ENCODE measurements at regions not wholly inside any gene's neighbourhood (a gene's known extent, or its start where the extent isn't known, plus 50 kb on each side); places are given as distances from the start of the nearest gene placed in this dataset.

GRCh38 chr11:19651653-19652052 is 61.0 kb upstream of the NAV2 start:
- Histone ChIP-seq H3K27ac (no peak overlapping the region), H3K9me2 (replicated peaks; ENCODE audit: insufficient read depth) (no peaks in the 10 kb centered on the region), H4K20me1 (ENCODE audit: insufficient read depth, poor library complexity, severe bottlenecking) (no peaks in the 10 kb centered on the region), H3K36me3 (replicated peaks; ENCODE audit: insufficient read depth, low read depth) (no peaks in the 10 kb centered on the region), H3K4me1 (ENCODE audit: insufficient read depth) (no peaks in the 10 kb centered on the region), H3K4me3 (no peak overlapping the region), H2AFZ (no peak overlapping the region), H3K4me2 (no peak overlapping the region), H3K79me2 (no peaks in the 10 kb centered on the region), H3K27me3 (no peaks in the 10 kb centered on the region), H3K9me3 (ENCODE audit: low read depth) (no peaks in the 10 kb centered on the region)
- TF ChIP-seq EZH2phosphoT487 (IDR thresholded peaks at IDR 0.05; ENCODE audit: low read depth, severe bottlenecking, unreplicated experiment) (no peak), EZH2 (IDR thresholded peaks at IDR 0.05; ENCODE audit: borderline replicate concordance) (no peak)
- TF ChIP-seq, protein P1, sequence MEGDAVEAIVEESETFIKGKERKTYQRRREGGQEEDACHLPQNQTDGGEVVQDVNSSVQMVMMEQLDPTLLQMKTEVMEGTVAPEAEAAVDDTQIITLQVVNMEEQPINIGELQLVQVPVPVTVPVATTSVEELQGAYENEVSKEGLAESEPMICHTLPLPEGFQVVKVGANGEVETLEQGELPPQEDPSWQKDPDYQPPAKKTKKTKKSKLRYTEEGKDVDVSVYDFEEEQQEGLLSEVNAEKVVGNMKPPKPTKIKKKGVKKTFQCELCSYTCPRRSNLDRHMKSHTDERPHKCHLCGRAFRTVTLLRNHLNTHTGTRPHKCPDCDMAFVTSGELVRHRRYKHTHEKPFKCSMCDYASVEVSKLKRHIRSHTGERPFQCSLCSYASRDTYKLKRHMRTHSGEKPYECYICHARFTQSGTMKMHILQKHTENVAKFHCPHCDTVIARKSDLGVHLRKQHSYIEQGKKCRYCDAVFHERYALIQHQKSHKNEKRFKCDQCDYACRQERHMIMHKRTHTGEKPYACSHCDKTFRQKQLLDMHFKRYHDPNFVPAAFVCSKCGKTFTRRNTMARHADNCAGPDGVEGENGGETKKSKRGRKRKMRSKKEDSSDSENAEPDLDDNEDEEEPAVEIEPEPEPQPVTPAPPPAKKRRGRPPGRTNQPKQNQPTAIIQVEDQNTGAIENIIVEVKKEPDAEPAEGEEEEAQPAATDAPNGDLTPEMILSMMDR (IDR thresholded peaks at IDR 0.05; ENCODE audit: poor library complexity): no peak
- 84% methylated on average over 2 of the region's 2 CpGs for WGBS (ENCODE audit: low lambda C conversion rate, missing lambda C conversion rate)
- no peak for DNase-seq (ENCODE audit: low spot score)

GRCh38 chr11:19651028-19651427 is 61.6 kb upstream of the NAV2 start:
- Histone ChIP-seq H3K27me3 (no peaks in the 10 kb centered on the region), H3K4me1 (ENCODE audit: insufficient read depth) (no peaks in the 10 kb centered on the region), H3K27ac (no peak overlapping the region), H3K79me2 (no peaks in the 10 kb centered on the region), H3K36me3 (replicated peaks; ENCODE audit: insufficient read depth, low read depth) (no peaks in the 10 kb centered on the region), H2AFZ (no peak overlapping the region), H3K9me2 (replicated peaks; ENCODE audit: insufficient read depth) (no peaks in the 10 kb centered on the region), H4K20me1 (ENCODE audit: insufficient read depth, poor library complexity, severe bottlenecking) (no peaks in the 10 kb centered on the region), H3K4me3 (no peak overlapping the region), H3K4me2 (no peak overlapping the region), H3K9me3 (ENCODE audit: low read depth) (no peaks in the 10 kb centered on the region)
- no peak for DNase-seq (ENCODE audit: low spot score)
- TF ChIP-seq EZH2phosphoT487 (IDR thresholded peaks at IDR 0.05; ENCODE audit: low read depth, severe bottlenecking, unreplicated experiment) (no peak), EZH2 (IDR thresholded peaks at IDR 0.05; ENCODE audit: borderline replicate concordance) (no peak)
- TF ChIP-seq, protein P1 (IDR thresholded peaks at IDR 0.05; ENCODE audit: poor library complexity): no peak
- 72% methylated on average over 2 of the region's 2 CpGs for WGBS (ENCODE audit: low lambda C conversion rate, missing lambda C conversion rate)

GRCh38 chr11:19650467-19650866 is 62.2 kb upstream of the NAV2 start:
- Histone ChIP-seq H3K27ac (no peak overlapping the region), H4K20me1 (ENCODE audit: insufficient read depth, poor library complexity, severe bottlenecking) (no peaks in the 10 kb centered on the region), H3K9me3 (ENCODE audit: low read depth) (no peaks in the 10 kb centered on the region), H3K4me1 (ENCODE audit: insufficient read depth) (no peaks in the 10 kb centered on the region), H3K4me3 (no peak overlapping the region), H3K27me3 (no peaks in the 10 kb centered on the region), H2AFZ (no peak overlapping the region), H3K79me2 (no peaks in the 10 kb centered on the region), H3K9me2 (replicated peaks; ENCODE audit: insufficient read depth) (no peaks in the 10 kb centered on the region), H3K4me2 (no peak overlapping the region), H3K36me3 (replicated peaks; ENCODE audit: insufficient read depth, low read depth) (no peaks in the 10 kb centered on the region)
- TF ChIP-seq, protein P1 (IDR thresholded peaks at IDR 0.05; ENCODE audit: poor library complexity): no peak
- no peak for TF ChIP-seq EZH2phosphoT487 (IDR thresholded peaks at IDR 0.05; ENCODE audit: low read depth, severe bottlenecking, unreplicated experiment)
- no peak for TF ChIP-seq EZH2 (IDR thresholded peaks at IDR 0.05; ENCODE audit: borderline replicate concordance)
- 91% methylated on average over 3 of the region's 3 CpGs for WGBS (ENCODE audit: low lambda C conversion rate, missing lambda C conversion rate)
- no peak for DNase-seq (ENCODE audit: low spot score)

- WGBS (ENCODE audit: low lambda C conversion rate, missing lambda C conversion rate): 88% methylated on average over 4 of the region's 4 CpGs
- Histone ChIP-seq H3K9me2 (replicated peaks; ENCODE audit: insufficient read depth) (no peaks in the 10 kb centered on the region), H3K36me3 (replicated peaks; ENCODE audit: insufficient read depth, low read depth) (no peaks in the 10 kb centered on the region), H3K9me3 (ENCODE audit: low read depth) (no peaks in the 10 kb centered on the region), H3K4me2 (no peak overlapping the region), H3K27me3 (no peaks in the 10 kb centered on the region), H3K4me3 (no peak overlapping the region), H2AFZ (no peak overlapping the region), H3K27ac (no peak overlapping the region), H3K4me1 (ENCODE audit: insufficient read depth) (no peaks in the 10 kb centered on the region), H3K79me2 (no peaks in the 10 kb centered on the region), H4K20me1 (ENCODE audit: insufficient read depth, poor library complexity, severe bottlenecking) (no peaks in the 10 kb centered on the region)
- DNase-seq (ENCODE audit: low spot score): no peak
- TF ChIP-seq, protein P1 (IDR thresholded peaks at IDR 0.05; ENCODE audit: poor library complexity): no peak
- TF ChIP-seq EZH2phosphoT487 (IDR thresholded peaks at IDR 0.05; ENCODE audit: low read depth, severe bottlenecking, unreplicated experiment) (no peak), EZH2 (IDR thresholded peaks at IDR 0.05; ENCODE audit: borderline replicate concordance) (no peak)
These were observed 62.9 kb upstream of the NAV2 start for GRCh38 chr11:19649751-19650150.
